H1 (cell line): ENCODE measurements at regions not wholly inside any gene's neighbourhood (a gene's known extent, or its start where the extent isn't known, plus 50 kb on each side); places are given as distances from the start of the nearest gene placed in this dataset.

Source experiments
- ASH2L ChIP-seq: fragments of 200-600, 300-600 bp; sonication (generic); IDR thresholded peaks from one replicate; pipeline ENCODE4 v1.7.1; 2017; ENCODE audit warnings: low read length
- ATF2 ChIP-seq: IDR thresholded peaks from 2 replicates; pipeline ENCODE4 v1.6.1; 2012; ENCODE audit warnings: low read length, inconsistent platforms
- BACH1 ChIP-seq: IDR thresholded peaks from 2 replicates; pipeline ENCODE4 v1.6.1; 2012; ENCODE audit warnings: low read length, improper control_type of control experiment
- CBX5 ChIP-seq: fragments of 300-800, 300-1000 bp; sonication (generic); IDR thresholded peaks from 2 replicates; pipeline ENCODE4 v1.7.1; 2016; ENCODE audit warnings: antibody characterized with exemption, low read length, low read depth
- CHD7 ChIP-seq: fragments of 300-600 bp; sonication (generic); IDR thresholded peaks from 2 replicates; pipeline ENCODE4 v1.7.1; 2012; ENCODE audit warnings: low read length, moderate library complexity, mild to moderate bottlenecking, inconsistent platforms; ENCODE audit not compliant: insufficient replicate concordance
- CTBP2 ChIP-seq: IDR thresholded peaks from 2 replicates; pipeline ENCODE4 v1.7.0; 2011; ENCODE audit warnings: borderline replicate concordance, mild to moderate bottlenecking, moderate library complexity, mixed read lengths, low read length; ENCODE audit not compliant: insufficient read depth, insufficient read length
- FOSL1 ChIP-seq: IDR thresholded peaks from 2 replicates; pipeline ENCODE4 v1.6.1; 2011; ENCODE audit warnings: mild to moderate bottlenecking, low read depth, low read length, moderate library complexity; ENCODE audit not compliant: insufficient read depth
- KDM4A ChIP-seq: IDR thresholded peaks from one replicate; pipeline ENCODE4 v1.7.1; 2012; ENCODE audit warnings: low read depth, mild to moderate bottlenecking, moderate library complexity, low read length, inconsistent platforms; ENCODE audit not compliant: severe bottlenecking
- RBBP5 ChIP-seq: IDR thresholded peaks from 2 replicates; pipeline ENCODE4 v1.7.1; 2012; ENCODE audit warnings: low read depth, mild to moderate bottlenecking, inconsistent platforms, low read length, moderate library complexity, borderline replicate concordance
- SUZ12 ChIP-seq: fragments of 200-600 bp; sonication (generic); IDR thresholded peaks from 2 replicates; pipeline ENCODE4 v1.6.1; 2012; ENCODE audit warnings: mild to moderate bottlenecking, inconsistent platforms, low read length, moderate library complexity, mixed read lengths
- TAF1 ChIP-seq: IDR thresholded peaks from 2 replicates; pipeline ENCODE4 v1.6.1; 2011; ENCODE audit warnings: mild to moderate bottlenecking, low read depth, low read length

- TF ChIP-seq CHD7 = no peak
- no peak for TF ChIP-seq BACH1
- TF ChIP-seq SUZ12 = no peak
- TF ChIP-seq TAF1 = no peak
- no peak for TF ChIP-seq ASH2L
- TF ChIP-seq ATF2 = no peak
- TF ChIP-seq KDM4A = no peak
- no peak for TF ChIP-seq FOSL1
- TF ChIP-seq CBX5 = no peak
- TF ChIP-seq CTBP2 = no peak
- no peak for TF ChIP-seq RBBP5
Measured at GRCh38 chr2:221360742-221361141, 211.4 kb downstream of the EPHA4 start (continued).
